ENCODE measurements at regions not wholly inside any gene's neighbourhood (a gene's known extent, or its start where the extent isn't known, plus 50 kb on each side); places are given as distances from the start of the nearest gene placed in this dataset.

DNA sequence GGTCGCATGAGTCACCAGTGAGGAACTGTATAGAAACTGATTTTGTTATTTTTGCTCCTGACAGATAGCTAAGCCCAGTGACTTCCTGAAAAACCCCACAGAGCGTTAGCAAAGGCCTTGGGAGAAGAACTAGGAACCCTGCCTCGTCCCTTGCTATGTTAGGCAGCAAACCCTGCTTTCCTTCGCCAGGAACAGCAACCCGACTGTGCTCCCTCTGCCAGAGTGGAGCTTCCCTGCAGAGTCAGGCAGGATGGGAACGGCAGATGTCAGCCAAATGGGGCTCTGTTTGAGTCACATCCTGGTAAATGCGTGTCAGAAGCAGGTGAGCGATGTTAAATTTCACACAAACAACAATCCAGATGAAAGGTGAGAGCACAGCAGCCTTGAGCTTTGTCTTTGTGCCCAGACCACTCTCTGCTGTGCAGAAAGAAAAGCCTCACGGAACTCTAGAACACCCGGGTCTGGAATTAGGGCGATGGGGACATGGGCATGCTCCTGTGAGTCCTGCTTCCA lies 186.6 kb downstream of the ADAMTS15 start:
- no peaks in the 10 kb centered on the region for H3K9me3 Mint-ChIP-seq
- no peaks in the 10 kb centered on the region for H3K27me3 Mint-ChIP-seq
- no peaks in the 10 kb centered on the region for H3K36me3 Mint-ChIP-seq
- no peaks in the 10 kb centered on the region for H3K4me1 Mint-ChIP-seq
- H3K27ac Mint-ChIP-seq: no peak overlapping the region
- no peak overlapping the region for H3K4me3 Mint-ChIP-seq

DNA sequence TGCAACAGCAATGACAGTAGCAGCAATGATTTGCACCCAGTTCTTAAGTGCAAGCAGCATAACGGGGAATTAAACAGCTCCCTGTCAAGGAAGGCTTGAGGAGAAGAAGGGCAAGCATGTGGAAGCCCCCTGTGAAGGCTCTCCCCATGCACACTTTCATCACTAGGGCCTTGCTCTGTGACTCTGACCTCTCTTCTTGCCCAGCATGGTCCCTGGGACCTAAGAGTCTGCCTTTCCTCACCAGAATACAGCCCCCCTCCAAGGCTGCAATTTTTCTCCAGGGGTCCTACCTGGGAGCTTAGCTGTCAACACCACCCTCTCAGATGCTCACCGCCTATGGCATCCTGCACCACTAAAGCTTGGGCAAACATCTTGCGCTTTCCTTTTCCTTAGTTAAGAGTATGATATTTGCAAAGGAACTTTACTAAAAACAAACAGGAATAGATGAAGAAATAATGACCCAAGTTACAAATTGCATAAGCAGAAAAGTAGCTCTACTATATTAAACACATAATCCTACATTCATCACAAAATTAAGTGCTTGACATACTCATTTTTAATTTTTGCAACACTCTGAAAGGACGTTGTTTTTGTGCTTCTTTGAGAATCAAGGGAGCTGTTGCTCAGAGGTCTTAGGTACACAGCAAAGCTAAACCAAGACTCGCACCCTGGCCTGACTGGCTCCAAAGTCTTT lies 187.6 kb downstream of the ADAMTS15 start:
- Mint-ChIP-seq H3K4me1 (no peaks in the 10 kb centered on the region), H3K27me3 (no peaks in the 10 kb centered on the region), H3K4me3 (no peak overlapping the region), H3K36me3 (no peaks in the 10 kb centered on the region), H3K27ac (no peak overlapping the region), H3K9me3 (no peaks in the 10 kb centered on the region)

DNA sequence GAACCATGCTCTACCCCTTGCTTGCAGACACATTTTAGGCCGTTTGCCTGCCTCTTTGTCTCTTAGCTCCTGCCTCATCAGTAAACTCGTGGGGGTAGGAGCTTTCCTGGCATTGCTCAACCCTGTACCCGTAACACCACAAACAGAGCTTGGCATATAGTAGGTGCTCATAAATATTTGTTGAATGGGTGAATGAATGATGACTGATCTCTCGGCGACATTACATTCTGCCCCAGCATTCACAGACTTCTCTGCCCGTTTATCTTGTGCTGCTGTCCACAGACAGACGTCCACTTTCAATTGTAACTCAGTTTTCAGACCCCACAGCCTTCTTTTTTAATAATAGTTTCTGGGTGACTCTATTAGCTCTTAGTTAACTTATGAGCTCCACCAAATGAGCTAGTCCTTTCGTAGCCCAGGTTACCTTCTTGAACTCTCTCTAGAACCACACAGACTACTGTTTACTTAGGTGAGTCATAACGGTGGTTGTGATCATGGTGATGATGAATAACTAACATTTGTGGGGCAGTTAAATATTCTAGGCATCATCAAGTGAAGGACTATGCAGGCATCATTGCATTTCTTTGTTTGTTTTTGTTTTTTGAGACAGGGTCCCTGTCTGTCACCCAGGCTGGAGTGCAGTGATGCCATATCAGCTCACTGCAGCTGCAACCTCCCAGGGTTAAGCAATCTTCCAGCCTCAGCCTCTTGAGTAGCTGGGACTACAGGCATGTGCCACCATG lies 188.4 kb downstream of the ADAMTS15 start:
- Mint-ChIP-seq H3K36me3 (no peaks in the 10 kb centered on the region), H3K4me3 (no peak overlapping the region), H3K4me1 (no peaks in the 10 kb centered on the region), H3K27ac (no peak overlapping the region), H3K27me3 (no peaks in the 10 kb centered on the region), H3K9me3 (no peaks in the 10 kb centered on the region)

DNA sequence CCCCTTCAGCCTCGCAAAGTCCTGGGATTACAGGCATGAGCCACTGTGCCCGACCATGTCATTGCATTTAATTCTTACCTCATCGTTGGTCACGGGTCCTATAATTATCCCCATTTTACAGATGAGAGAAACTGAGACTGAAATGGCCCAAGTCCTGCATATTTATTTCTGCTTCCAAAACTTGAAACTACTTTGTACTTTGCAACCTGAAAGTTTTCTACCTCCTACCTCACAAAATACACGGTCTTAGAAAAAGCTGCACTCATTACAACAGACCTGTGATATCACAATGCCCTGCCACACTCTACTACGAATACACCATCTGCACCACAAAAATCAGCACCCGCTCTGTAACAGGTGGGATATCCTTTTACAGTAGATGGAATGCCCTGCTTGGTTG lies 189.1 kb downstream of the ADAMTS15 start:
- Mint-ChIP-seq H3K27me3 (no peaks in the 10 kb centered on the region), H3K4me3 (no peak overlapping the region), H3K27ac (no peak overlapping the region), H3K4me1 (no peaks in the 10 kb centered on the region), H3K9me3 (no peaks in the 10 kb centered on the region), H3K36me3 (no peaks in the 10 kb centered on the region)

DNA sequence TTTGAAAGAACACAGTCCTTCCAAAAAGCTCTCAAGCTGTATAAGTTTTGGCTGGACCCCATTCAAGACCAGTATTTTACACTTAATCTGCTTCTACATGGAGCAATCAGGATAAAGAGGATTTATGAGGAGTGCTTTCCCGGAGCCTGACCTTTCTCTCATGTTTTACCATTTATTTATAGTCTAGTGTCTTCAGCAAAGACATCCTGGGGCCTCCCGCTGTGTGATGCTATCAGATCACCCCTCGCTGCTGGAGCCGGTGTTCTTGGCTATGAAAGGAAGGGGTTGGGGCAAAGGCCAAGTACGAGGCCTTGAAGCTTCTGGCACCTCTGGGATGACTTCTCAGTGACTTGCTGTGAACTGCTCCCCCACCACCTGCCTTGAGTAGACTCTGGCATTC lies 189.6 kb downstream of the ADAMTS15 start:
- no peak overlapping the region for H3K27ac Mint-ChIP-seq
- H3K27me3 Mint-ChIP-seq: peaks cover 2% of the 10 kb centered on the region
- H3K4me3 Mint-ChIP-seq: no peak overlapping the region
- H3K4me1 Mint-ChIP-seq: no peaks in the 10 kb centered on the region
- H3K36me3 Mint-ChIP-seq: no peaks in the 10 kb centered on the region
- no peaks in the 10 kb centered on the region for H3K9me3 Mint-ChIP-seq

DNA sequence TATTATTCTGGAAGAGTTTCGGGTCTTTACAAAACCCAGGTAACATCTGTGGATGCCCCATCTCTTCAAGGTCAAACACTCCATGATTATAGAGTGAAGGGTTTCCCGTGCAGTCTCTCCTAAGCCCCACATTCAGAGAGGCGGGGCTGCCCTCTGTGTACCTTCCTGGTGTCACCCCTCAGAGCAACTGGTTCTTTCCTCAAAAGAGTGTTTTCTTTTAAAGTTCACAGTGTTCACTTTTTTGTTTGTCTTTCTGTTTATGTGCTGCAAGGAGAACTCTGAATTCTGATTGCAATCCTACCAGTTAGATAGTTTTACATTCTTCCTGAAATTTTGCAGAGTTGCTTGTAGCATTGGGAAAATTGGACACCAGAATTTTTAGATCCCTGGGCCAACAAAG lies 190.2 kb downstream of the ADAMTS15 start:
- H3K36me3 Mint-ChIP-seq: no peaks in the 10 kb centered on the region

DNA sequence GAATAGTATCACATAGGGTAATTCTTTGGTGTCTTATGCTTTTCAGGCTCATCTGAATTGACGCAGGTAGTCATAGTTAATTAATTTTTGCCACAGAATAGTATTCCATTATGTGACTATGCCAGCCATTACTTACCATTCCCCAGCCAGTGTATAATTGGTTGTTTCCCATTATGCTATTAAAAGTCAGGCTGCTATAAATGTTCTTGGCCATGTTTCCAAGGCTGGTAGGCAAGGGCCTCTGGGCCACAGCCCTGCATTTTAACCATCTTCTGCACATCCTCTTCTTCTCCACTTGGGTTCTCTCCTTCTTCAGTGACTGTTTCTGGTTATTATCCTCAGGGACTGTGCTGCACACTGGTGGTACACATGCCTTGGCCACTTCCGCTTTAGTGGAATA lies 190.9 kb downstream of the ADAMTS15 start:
- Mint-ChIP-seq H3K36me3 (no peaks in the 10 kb centered on the region), H3K27me3 (peaks cover 2% of the 10 kb centered on the region), H3K4me3 (no peak overlapping the region), H3K9me3 (no peaks in the 10 kb centered on the region), H3K27ac (no peak overlapping the region), H3K4me1 (no peaks in the 10 kb centered on the region)

More for the DNA sequence above, 190.2 kb downstream of the ADAMTS15 start:
- Mint-ChIP-seq H3K4me3 (no peak overlapping the region), H3K27me3 (peaks cover 2% of the 10 kb centered on the region), H3K4me1 (no peaks in the 10 kb centered on the region), H3K9me3 (no peaks in the 10 kb centered on the region), H3K27ac (no peak overlapping the region)

DNA sequence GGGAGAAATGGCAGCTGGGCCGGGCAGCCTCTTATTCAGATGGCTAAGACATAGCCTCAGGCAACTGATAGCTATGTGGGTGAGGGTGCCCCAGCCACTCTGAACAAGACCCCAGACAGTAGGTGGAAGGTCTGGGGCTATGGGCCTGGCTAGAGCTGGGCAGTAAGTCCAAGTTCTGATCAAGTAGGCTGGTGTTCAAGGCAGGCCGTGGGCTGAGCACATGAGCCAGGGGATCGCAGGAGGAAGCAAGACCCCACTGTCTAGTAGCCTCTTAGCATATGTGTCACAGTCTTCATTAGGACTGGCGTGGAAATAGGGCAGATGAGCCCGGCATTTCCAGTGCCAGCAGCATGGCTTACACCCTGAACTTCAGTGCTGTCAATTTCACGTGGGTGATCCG lies 192.1 kb downstream of the ADAMTS15 start:
- peaks cover 2% of the 10 kb centered on the region for H3K27me3 Mint-ChIP-seq
- no peak overlapping the region for H3K4me3 Mint-ChIP-seq

DNA sequence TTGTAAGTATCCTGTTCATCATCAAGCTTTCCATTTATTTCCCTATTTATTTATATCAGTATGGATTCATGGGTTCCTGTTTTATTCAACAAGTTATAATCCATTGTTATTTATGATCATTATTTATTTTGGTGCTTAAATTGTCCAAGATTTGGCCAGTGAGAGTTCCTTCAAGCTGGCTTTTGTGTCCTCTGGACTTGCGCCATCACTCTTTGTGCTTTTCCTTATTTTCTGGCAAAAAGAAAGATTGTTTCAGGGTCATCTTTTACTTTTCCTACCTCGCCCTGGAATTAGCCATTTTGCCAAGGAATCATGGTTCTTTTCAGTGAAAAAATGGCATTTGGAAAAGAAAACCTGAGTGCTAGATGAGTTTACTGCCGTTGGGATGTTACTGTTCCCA lies 193.4 kb downstream of the ADAMTS15 start:
- Mint-ChIP-seq H3K9me3 (no peaks in the 10 kb centered on the region), H3K4me1 (no peaks in the 10 kb centered on the region), H3K36me3 (no peaks in the 10 kb centered on the region), H3K27ac (no peak overlapping the region), H3K4me3 (no peak overlapping the region), H3K27me3 (peaks cover 2% of the 10 kb centered on the region)

More for the DNA sequence above, 192.1 kb downstream of the ADAMTS15 start:
- no peaks in the 10 kb centered on the region for H3K36me3 Mint-ChIP-seq
- H3K4me1 Mint-ChIP-seq: no peaks in the 10 kb centered on the region
- no peaks in the 10 kb centered on the region for H3K9me3 Mint-ChIP-seq
- no peak overlapping the region for H3K27ac Mint-ChIP-seq

DNA sequence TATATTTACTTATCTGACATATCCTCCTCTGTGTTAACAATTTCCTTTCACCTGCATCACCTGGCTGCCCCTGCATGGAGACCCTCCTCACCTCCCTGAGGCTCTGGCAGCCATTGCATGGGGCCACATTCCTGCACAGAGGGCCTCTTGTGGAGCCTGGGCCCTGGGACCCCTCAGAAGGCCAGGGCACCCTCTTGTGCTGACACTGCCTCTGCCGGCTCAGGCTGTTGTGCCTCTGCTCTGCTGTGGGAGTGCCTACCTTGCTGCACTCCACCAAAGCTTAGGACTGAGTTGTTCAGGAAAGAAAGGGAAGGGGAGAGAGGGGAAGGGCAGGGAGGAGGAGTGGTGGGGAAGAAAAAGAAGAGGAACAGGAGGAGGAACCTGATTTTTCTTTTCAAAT lies 194.5 kb downstream of the ADAMTS15 start:
- peaks cover 2% of the 10 kb centered on the region for H3K27me3 Mint-ChIP-seq
- no peaks in the 10 kb centered on the region for H3K9me3 Mint-ChIP-seq
- H3K36me3 Mint-ChIP-seq: no peaks in the 10 kb centered on the region
- no peak overlapping the region for H3K4me3 Mint-ChIP-seq
- no peak overlapping the region for H3K27ac Mint-ChIP-seq
- no peaks in the 10 kb centered on the region for H3K4me1 Mint-ChIP-seq

DNA sequence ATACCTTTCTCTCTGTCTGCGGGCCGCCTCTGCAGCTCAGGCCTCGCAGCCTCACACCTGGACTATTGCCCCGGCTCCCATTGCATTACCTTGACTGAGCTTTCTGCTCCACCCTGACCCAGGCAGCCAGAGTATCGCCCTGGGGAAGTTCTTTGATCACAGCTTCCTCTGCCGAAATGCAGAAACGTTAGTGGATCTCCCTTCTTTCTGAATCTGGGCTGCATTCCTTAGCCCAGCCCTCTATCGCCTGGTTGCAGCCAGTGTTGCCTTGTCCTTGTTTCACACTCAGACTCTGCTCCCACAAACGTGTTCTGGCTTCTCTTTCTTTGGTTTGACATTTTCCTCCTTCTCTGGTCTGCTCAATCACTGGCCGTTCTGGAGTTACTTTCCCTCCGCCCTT lies 195.7 kb downstream of the ADAMTS15 start:
- Mint-ChIP-seq H3K4me3 (no peak overlapping the region), H3K9me3 (no peaks in the 10 kb centered on the region), H3K27ac (no peak overlapping the region), H3K4me1 (no peaks in the 10 kb centered on the region), H3K27me3 (peaks cover 2% of the 10 kb centered on the region), H3K36me3 (no peaks in the 10 kb centered on the region)

DNA sequence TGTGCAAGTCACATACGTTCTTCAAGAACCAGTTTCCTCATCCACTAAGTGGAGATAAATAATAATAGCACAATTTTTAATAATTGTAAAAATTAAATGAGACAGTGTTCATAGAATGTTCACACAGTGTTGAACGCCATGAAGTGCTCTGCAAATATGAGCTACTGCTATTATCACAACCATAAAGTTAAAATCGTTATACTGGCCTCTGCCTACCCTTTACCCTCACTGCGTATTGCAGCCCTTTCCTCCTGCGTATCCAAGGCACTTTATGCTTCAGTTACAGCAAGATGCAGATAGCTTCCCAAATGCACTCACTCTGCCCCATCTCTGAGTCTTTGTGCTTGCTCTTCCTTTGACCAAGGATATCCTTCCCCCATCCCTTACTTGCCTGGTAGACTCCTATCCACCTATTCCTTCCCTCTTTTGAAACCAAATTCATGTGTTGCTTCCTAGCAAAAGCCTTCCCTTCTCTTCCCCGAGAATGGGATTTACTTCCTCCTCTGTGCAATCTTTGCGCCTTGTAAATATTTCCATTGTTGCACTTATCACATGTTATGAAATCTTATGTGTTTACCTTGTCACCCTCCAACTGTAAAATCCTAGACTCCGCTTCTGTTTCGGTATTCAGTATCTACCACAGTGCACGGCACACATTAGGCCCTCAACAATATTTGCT lies 196.9 kb downstream of the ADAMTS15 start:
- no peaks in the 10 kb centered on the region for H3K4me1 Mint-ChIP-seq
- H3K36me3 Mint-ChIP-seq: no peaks in the 10 kb centered on the region
- no peak overlapping the region for H3K27ac Mint-ChIP-seq
- no peaks in the 10 kb centered on the region for H3K9me3 Mint-ChIP-seq
- H3K27me3 Mint-ChIP-seq: peaks cover 2% of the 10 kb centered on the region
- no peak overlapping the region for H3K4me3 Mint-ChIP-seq

DNA sequence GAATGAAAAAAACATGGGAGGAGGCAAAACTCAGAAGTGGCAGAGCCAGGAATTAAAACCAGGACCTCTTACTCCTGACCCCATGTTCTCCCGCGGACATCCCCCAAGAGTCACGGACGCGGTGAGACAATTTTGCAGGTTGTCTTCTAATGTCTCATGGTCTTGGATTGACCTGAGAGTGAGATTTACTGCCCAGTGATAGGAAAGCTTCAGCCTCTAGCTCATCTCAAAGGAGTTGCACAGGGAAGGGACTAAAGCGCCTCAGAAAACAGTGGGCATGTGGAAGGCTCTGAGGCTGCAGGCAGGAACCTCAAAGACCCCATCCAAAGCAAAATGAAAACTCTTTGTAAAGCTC lies 197.4 kb downstream of the ADAMTS15 start:
- no peaks in the 10 kb centered on the region for H3K4me1 Mint-ChIP-seq
- peaks cover 2% of the 10 kb centered on the region for H3K27me3 Mint-ChIP-seq
- no peak overlapping the region for H3K4me3 Mint-ChIP-seq
- no peak overlapping the region for H3K27ac Mint-ChIP-seq
- no peaks in the 10 kb centered on the region for H3K9me3 Mint-ChIP-seq
- H3K36me3 Mint-ChIP-seq: no peaks in the 10 kb centered on the region

DNA sequence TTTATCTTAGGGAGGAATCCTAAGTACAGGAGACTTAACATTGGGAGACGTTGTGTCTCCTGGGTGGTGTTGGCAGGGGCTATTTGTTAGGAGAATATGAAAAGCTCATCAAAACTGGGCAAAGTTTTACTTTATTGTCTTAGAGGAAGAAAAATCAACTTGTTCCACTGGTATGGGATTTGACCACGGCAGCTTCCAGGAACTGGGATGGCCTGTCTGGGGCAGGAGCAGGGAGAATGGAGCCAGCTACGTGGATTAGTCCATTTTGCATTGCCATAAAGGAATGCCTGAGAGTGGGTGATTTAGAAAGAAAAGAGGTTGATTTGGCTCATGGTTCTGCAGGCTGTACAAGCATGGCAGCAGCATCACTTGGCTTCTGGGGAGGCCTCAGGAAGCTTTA lies 198.4 kb downstream of the ADAMTS15 start:
- Mint-ChIP-seq H3K27me3 (peaks cover 2% of the 10 kb centered on the region), H3K36me3 (no peaks in the 10 kb centered on the region), H3K9me3 (no peaks in the 10 kb centered on the region), H3K27ac (no peak overlapping the region), H3K4me3 (no peak overlapping the region), H3K4me1 (no peaks in the 10 kb centered on the region)

DNA sequence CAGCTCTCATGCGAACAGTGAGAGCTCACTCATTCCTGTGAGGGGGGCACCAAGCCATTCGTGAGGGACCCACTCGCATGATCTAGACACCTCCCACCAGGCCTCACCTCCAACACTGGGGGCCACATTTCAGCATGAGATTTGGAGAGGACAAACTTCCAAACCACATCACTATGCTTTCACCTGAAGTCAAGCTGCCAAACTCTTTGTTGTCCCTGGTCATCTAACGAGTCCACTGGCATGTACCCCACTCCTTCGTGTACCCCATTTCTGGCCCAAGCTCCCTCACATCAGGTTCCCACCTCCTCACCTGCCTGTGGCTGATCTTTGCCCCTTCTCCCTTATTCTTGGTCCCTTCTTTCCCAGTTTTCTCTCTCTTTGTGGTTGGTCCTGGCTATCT lies 198.9 kb downstream of the ADAMTS15 start:
- no peak overlapping the region for H3K27ac Mint-ChIP-seq
- no peak overlapping the region for H3K4me3 Mint-ChIP-seq
- H3K27me3 Mint-ChIP-seq: peaks cover 2% of the 10 kb centered on the region
- no peaks in the 10 kb centered on the region for H3K36me3 Mint-ChIP-seq
- H3K9me3 Mint-ChIP-seq: no peaks in the 10 kb centered on the region
- H3K4me1 Mint-ChIP-seq: no peaks in the 10 kb centered on the region

DNA sequence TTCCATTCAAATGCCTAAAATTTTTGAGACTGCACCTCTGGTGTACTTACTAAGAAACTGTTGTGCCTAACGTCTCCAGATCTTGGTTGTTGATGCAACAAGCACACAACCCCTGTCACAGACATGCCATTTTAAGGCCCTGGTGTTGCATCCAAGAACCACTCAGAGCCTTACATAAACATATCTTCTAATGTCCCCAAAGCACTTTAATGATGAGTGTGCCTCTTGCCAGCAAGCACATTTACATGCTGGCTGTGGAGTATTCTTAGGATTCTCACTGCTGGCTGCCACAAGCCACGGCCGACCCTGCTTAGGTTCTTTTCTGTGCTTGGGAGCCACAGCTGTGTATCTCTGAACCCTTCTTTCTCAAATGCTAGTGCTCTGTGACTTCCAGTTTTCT lies 201.4 kb downstream of the ADAMTS15 start:
- Mint-ChIP-seq H3K27ac (no peak overlapping the region), H3K4me3 (no peak overlapping the region), H3K36me3 (no peaks in the 10 kb centered on the region), H3K9me3 (no peaks in the 10 kb centered on the region), H3K27me3 (peaks cover 1% of the 10 kb centered on the region), H3K4me1 (no peaks in the 10 kb centered on the region)
